ENCODE measurements at regions not wholly inside any gene's neighbourhood (a gene's known extent, or its start where the extent isn't known, plus 50 kb on each side); places are given as distances from the start of the nearest gene placed in this dataset.

GRCh38 chr10:31207636-31208035 is 111.4 kb upstream of the ZEB1 start:
- TF ChIP-seq POLR2A (IDR thresholded peaks at IDR 0.05) = no peak
- TF ChIP-seq CTCF (IDR thresholded peaks at IDR 0.05) = no peak

All from lower leg skin (tissue), 3 donors.